A673 (cell line): ENCODE measurements at regions not wholly inside any gene's neighbourhood (a gene's known extent, or its start where the extent isn't known, plus 50 kb on each side); places are given as distances from the start of the nearest gene placed in this dataset.

Source experiments
- BruUV-seq: library from RNA; stranded (reverse); fragments of 400-500 nt; replicated peaks from 2 replicates; lab custom pipeline; 2021; lab: Mats Ljungman, UMichigan
- CTCF ChIA-PET: fragments of 300-600 bp; sonication (Branson Sonifier 250); formaldehyde crosslinking; loops from one replicate; lab custom pipeline; 2022; ENCODE audit warnings: antibody characterized with exemption; lab: Charles Lee
- POLR2A ChIA-PET: fragments of 300-600 bp; sonication (Branson Sonifier 250); formaldehyde crosslinking; loops from one replicate; lab custom pipeline; 2022; ENCODE audit warnings: antibody characterized with exemption; ENCODE audit not compliant: low non-redundant PET; lab: Charles Lee
- DNase-seq: peaks from one replicate; pipeline ENCODE4 v3.0.0-alpha.2; 2015; ENCODE audit warnings: low spot score
- H3K27ac ChIP-seq: fragments of 200-600 bp; sonication (generic); 2 replicates; pipeline ENCODE4 v1.5.1; 2016; ENCODE audit warnings: mixed run types, low read depth, mild to moderate bottlenecking, mixed read lengths, antibody characterized with exemption, low read length; ENCODE audit not compliant: poor library complexity, severe bottlenecking
- H3K27me3 ChIP-seq: fragments of 200-600 bp; sonication (generic); replicated peaks from 2 replicates; pipeline ENCODE4 v1.6.1; 2017; ENCODE audit warnings: mixed run types, low read depth, mild to moderate bottlenecking, mixed read lengths, antibody characterized with exemption, low read length; ENCODE audit not compliant: insufficient read depth, poor library complexity
- H3K36me3 ChIP-seq: fragments of 200-600 bp; sonication (generic); 2 replicates; pipeline ENCODE4 v1.6.1; 2016; ENCODE audit warnings: mixed run types, mild to moderate bottlenecking, mixed read lengths, antibody characterized with exemption, low read length; ENCODE audit not compliant: insufficient read depth, poor library complexity, severe bottlenecking
- H3K4me1 ChIP-seq: fragments of 200-600 bp; sonication (generic); 2 replicates; pipeline ENCODE4 v1.6.1; 2017; ENCODE audit warnings: mixed run types, mild to moderate bottlenecking, mixed read lengths, antibody characterized with exemption, low read length; ENCODE audit not compliant: insufficient read depth, poor library complexity, severe bottlenecking
- H3K4me3 ChIP-seq: fragments of 200-600 bp; sonication (generic); 2 replicates; pipeline ENCODE4 v1.5.1; 2016; ENCODE audit warnings: low read depth, mixed run types, mild to moderate bottlenecking, mixed read lengths, low read length; ENCODE audit not compliant: poor library complexity, severe bottlenecking
- H3K9me3 ChIP-seq: fragments of 200-600 bp; sonication (generic); 2 replicates; pipeline ENCODE4 v1.6.1; 2016; ENCODE audit warnings: mixed run types, low read depth, mild to moderate bottlenecking, mixed read lengths, antibody characterized with exemption, low read length; ENCODE audit not compliant: poor library complexity, severe bottlenecking
- CTCF ChIP-seq: fragments of 300-800, 200-600 bp; sonication (generic); conservative IDR thresholded peaks from 2 replicates; pipeline ENCODE4 v1.5.1; 2017; ENCODE audit warnings: low read depth, mild to moderate bottlenecking, antibody characterized with exemption, low read length, moderate library complexity, mixed read lengths
- EZH2 ChIP-seq: fragments of 200-600 bp; sonication (generic); IDR thresholded peaks from 2 replicates; pipeline ENCODE4 v1.6.1; 2017; ENCODE audit warnings: borderline replicate concordance, low read depth, mild to moderate bottlenecking, mixed read lengths, antibody characterized with exemption, low read length; ENCODE audit not compliant: poor library complexity, severe bottlenecking
- intact Hi-C: fragments of 100-400 bp; cut with micrococcal nuclease; formaldehyde crosslinking; loops from one replicate; pipeline ENCODE4 v1.10.0; 2022; ENCODE audit not compliant: unreplicated experiment

GRCh38 chr6:74199215-74199915, 503.4 kb downstream of the CD109 start:
- CTCF ChIA-PET, result no interaction called here
- TF ChIP-seq EZH2 (no peak), CTCF (no peak)

DNA sequence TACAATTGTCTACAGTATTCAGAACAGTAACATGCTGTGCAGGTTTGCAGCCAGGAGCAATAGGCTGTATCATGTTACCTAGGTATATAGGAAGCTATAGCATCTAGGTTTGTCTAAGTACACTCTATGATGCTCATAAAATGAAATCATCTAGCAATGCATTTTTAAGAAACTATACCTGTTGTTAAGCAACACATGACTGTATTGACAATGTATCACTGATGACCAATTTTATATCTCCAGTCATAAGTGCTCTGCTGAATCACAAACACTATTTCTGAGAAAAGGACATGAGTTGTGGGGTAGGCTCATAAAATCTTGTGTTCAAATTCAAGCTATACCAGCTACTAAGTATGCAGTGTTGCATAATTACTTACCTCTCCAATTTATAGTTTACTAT, 501.3 kb downstream of the CD109 start:
- H3K4me1 ChIP-seq, result peaks cover 4% of the 10 kb centered on the region
- no peaks in the 10 kb centered on the region for H3K27me3 ChIP-seq
- CTCF ChIA-PET, result no interaction called here
- POLR2A ChIA-PET, result no interaction called here
- no peak for TF ChIP-seq EZH2
- no peak for TF ChIP-seq CTCF
- BruUV-seq, result no TSS peak
- intact Hi-C loops, result loop anchor here (5.0 kb wide), 3 partner anchors 55 to 1005 kb away; no protein-coding TSS in a partner anchor
- H3K4me3 ChIP-seq, result no peak overlapping the region
- H3K27ac ChIP-seq, result peak overlapping the region; percentile 54
- no peaks in the 10 kb centered on the region for H3K9me3 ChIP-seq
- H3K36me3 ChIP-seq, result no peaks in the 10 kb centered on the region
- no peak for DNase-seq

More at GRCh38 chr6:74199215-74199915, 503.4 kb downstream of the CD109 start:
- Histone ChIP-seq H3K27ac (no peak overlapping the region), H3K4me3 (no peak overlapping the region), H3K4me1 (peaks cover 4% of the 10 kb centered on the region), H3K36me3 (no peaks in the 10 kb centered on the region), H3K27me3 (no peaks in the 10 kb centered on the region), H3K9me3 (no peaks in the 10 kb centered on the region)
- BruUV-seq, result no TSS peak
- POLR2A ChIA-PET, result no interaction called here
- DNase-seq, result no peak
- intact Hi-C loops, result loop anchor here (5.0 kb wide), 3 partner anchors 53 to 1003 kb away; no protein-coding TSS in a partner anchor

GRCh38 chr6:74187811-74188210, 491.8 kb downstream of the CD109 start:
- intact Hi-C loops, result no loop called here
- BruUV-seq, result no TSS peak
- H3K27ac ChIP-seq, result no peak overlapping the region
- CTCF ChIA-PET, result no interaction called here
- H3K4me1 ChIP-seq, result no peaks in the 10 kb centered on the region
- no peaks in the 10 kb centered on the region for H3K27me3 ChIP-seq
- H3K4me3 ChIP-seq, result no peak overlapping the region
- TF ChIP-seq EZH2 (no peak), CTCF (no peak)
- H3K9me3 ChIP-seq, result no peaks in the 10 kb centered on the region
- H3K36me3 ChIP-seq, result no peaks in the 10 kb centered on the region
- no peak for DNase-seq
- POLR2A ChIA-PET, result no interaction called here
